NCI-H1694 treated with DMSO at 0.1 percent for 48 hours (cell line): ENCODE measurements at regions not wholly inside any gene's neighbourhood (a gene's known extent, or its start where the extent isn't known, plus 50 kb on each side); places are given as distances from the start of the nearest gene placed in this dataset.

Source experiments
- DNase-seq: peaks from one replicate; lab custom pipeline; 2025; lab: John Stamatoyannopoulos, UW

DNA sequence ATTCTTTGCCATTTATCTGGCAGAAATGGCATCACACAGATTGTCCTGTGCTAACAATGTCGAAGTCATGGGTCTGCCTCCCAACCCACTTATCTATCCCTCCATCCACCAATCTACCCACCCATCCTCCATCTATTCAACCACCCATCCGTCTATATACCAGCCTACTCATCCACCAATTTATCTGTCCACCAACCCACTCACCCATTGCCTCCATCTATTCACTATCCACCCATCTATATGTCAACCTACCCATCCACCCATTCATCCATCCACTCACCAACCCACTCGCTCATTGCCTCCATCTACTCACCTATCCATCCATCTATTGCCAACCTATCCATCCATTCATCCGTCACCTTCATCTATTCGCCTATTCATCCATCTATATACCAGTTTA, 521.2 kb downstream of the SHQ1 start:
- no peak for DNase-seq

DNA sequence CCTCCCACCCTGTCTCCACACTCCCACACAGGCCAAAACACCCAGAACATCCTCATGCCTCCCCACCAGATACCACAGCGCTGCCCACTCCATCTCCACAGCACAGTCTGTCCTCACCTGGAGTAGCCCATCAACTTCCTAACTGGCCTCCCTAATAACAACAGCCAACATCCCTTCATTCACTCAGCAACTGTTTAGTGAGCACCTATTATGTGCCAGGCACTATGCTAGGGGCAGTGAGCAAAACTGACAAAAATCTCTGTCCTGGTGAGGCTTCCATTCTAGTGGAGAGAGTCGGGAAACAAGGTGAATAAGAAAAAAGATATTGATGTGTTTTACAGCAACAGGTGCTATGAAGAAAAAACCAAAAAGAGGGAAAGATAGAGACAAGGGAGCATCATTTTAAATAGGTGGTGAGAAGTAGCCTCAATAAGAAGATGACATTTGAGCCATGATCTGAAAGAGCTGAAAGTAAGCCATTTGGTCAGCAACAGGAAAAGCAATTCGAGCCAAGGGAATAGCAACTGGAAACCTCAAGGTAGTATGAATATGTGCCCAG, 523.9 kb downstream of the SHQ1 start:
- no peak for DNase-seq

DNA sequence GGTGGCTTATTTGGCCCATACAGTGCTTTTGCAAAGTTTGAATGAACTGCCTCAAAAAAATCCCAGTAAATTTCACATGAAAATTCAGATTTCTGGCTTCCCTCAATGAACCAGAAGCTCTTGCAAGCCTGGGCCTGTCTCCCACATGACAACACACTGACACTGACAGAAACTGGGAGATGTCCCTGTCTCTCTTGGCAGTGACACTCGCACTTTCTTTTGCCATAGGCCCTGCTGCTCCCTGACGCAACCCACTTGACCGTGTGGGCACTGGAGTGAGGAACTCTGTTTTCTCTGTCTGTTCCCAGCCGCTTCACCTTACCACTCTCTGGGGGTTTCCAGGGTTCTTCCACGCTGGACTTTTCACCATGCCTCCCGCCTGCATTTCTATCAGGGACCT, 524.5 kb downstream of the SHQ1 start:
- DNase-seq: no peak

DNA sequence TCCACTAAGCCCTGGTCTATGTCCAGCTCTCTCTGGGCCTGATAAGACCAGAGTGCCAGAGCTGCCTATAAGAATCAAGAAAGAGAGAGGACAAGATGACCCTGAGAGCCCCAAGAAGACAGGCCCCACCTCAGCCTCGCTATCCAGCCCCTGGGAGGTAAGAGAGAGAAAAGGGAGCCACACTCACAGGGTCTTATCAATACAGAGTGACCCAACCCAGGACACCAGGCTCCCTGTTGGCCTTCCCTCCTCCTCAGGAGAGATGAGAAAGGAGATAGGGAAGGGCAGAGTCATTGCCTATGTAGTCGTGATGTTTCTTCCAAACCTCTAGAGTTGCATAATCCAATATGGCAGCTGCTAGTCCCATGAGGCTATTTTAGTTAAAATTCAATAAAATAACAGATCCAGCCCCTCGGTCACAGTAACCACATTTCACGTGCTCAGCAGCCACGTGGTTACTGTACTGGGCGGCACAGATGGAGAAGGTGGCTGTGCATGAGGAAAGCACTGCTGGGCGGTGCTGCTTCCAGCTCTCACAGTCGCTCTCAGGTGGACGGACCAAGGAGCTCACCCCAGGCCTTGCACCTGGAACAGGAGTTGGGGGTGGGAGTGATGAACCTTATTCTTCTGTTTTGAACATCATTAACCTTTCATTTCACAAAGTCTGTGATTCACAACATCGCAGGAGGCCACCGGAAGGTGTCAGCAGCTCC, 525.8 kb downstream of the SHQ1 start:
- DNase-seq: no peak

DNA sequence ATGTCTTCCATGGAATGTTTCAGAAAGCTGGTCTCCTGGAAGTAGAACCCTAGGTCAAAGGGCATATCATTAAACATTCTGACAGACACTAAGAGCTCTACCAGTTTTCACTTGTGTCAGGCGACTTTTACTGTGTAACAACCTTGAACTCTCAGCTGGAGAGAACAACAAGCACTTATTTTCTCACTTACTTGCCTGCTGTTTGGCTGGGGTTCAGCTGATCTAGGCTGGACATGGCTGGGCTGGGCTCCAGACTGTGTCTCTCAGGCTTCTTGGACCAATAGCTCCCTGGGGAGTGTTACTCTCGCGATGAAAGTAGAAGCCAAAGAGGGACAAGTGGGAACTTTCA, 527.3 kb downstream of the SHQ1 start:
- no peak for DNase-seq

DNA sequence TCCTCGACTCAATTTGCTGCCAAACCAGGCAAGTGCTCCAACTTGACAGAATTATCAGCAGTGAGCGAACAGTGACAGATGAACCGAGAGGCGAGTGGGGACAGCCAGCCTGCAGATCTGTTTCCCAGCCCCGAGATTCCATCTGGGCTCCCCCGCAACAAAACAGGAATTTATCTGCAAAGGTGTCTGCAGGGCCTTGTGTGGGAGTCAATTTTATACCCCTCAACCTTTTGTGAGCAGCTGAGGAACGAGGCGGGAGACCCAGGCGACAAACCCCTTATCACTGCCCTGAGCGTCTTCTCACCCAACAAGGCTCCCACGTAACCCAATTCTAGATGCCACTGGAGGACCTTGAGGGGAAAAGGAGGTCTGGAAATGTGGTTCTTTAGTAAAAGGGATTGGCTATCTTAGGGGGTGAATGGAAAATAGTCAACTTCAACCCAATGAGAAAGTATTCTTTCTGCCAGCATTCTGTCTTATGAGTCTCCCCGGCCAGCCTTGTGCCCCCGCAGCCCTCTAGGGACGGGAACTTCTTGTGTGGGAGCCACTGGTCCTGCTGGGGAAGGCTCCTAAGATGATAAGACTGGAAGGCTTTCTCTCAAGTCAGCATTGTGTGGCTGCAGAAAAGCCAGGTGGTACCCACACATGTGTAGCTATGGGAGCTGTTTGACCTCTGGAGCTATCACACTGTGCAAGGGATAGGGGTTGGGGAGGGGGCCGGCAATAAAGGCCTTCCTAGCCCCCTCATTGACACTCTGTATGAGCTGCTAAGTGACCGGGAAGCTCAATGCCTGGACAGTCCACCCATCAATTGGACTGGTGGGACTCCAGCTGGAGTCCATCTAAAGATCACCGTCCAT, 527.9 kb downstream of the SHQ1 start:
- no peak for DNase-seq

DNA sequence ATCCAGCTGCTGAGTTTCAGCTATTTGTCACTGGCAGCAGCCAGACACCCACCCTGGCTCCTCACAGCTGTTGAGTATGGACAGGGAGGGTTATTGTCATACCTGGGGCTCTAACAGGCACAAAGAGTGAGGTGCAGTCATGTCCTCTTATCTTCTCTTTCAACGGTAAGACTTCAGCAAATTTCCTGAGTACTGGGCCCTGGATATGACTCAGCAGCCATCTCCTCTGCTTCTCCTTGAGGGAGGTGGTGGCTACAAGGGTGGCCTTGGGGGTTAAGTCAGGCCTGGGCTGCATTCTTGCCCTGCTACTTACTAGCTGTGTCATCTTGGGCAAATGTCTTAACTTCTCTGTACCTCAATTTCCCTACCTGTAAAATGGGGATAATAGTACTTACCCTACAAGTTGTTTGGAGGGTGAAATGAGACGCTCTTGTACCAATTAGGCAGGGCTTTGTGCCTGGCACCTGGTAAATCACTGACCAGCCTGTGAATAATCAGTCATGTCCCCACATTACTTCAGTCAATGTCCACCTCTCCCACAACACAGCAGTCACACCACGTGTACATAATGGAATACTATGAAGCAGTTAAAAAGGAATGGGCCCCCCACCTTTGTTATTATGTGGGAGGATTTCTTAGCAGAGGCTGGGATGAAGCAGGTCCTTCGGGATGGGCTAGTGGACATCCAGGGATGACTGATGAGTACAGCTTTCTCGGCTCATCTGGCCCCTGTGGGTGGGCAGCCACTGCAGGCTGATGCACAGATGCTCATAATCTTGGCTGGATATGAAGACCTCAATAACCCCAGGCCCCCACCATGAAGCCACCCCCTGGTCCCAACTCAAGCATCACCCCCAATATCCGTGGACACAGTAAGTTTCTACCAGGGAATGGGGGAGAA, 528.8 kb downstream of the SHQ1 start:
- DNase-seq: no peak

DNA sequence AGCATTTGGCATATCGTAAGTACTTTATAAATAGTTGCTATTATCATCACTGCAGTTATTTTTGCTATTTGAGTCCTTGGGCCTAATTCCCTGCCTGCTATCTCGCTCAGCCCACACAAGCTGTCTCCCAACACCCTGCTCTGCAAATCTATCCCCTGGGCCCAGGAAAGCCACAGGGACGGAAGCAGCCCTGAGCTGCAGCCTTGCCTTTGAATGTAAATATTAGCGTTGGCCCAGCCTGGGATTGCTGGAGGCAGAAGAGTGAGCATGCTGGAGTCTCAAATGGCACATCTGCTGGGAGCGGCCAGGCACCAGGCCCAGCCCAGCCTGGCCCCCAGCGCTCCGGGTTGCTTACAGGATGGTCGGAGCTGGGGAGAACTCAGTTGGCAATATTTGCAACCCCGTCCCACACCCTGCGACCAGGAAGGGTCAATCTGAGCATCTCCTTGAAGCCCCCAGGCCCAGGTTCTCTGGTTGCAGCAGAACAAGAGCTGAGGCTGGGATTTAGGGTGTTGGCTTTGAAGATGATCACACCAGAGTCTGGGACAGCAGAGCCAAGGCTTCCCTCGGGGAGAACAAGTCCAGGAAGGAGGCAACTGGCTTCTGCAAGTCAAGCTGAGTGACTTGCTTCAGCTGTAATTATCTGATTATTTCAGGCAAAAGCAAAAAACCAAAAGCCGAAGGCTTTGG, 529.6 kb downstream of the SHQ1 start:
- DNase-seq: no peak

DNA sequence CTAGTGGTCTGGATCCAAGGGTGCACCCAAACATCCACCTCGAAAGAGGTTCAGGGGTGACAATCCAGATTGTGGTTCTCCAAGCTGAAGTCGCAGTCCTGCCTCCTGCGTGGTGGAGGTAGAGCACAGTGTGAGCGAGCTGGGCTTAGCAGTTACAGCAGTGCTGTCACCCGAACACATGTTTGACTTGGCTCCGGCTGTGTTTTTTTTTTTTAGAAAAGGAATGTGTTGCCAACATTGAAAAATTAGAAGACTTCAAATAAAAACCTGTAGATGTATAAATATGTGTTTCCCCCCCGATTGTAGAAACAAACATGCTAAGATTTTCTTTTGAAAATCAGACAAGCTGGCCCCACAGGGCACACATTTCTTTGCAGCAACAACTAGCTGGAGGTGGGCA, 530.8 kb downstream of the SHQ1 start:
- DNase-seq: no peak

DNA sequence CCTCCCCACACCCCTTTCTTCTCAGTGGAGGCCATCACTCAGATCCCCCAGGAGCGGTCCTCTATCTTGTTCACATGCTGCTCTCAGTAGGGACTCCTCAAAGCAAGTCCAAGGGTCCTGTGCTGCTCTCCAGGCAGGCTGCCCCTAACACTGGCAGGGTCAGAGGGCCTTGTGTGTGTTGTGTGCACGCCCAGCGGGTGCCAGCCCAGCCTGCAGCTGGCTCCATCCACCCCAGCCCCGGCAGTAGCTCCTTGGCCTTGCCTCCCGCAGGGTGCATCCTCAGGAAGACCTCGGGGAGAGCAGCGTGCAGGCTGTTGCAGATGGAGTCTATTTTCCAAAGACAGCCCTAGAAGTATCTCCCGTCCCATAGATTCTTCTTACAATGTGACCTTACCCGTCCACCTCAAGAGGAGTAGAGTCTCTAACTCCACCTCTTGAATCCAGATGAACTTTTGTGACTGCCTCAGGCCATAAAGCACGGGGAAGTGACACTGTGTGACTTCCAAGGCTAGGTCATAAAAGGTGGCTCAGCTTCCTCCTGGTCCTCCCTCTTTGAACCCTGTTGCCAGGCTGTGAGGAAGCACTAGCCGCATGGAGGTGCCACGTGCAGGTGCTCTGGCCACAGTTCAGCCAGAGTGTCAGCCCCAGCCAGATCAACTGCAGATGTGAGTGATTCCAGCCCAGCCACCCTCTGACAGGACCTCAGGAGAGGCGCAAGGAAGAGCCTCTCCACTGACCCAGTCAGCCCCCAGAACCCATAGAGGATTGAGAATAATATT, 531.6 kb downstream of the SHQ1 start:
- DNase-seq: no peak

DNA sequence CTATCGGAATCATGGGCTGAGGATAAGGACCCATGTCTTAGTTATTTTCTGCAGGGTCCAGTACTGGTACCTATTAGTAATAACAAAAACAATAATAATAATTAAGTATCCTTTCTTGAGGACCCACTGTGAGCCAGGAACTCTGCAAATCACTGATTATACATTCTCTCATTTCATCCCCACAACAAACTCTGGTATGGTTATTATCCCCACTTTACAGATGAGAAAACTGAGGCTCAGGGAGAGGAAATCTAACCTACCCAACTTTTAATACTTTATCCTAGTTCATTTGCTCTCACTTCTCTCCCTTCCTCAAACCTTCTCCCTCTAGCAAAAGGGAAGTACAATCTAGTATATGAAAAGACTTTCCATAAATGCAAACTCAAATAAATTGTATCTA, 528.4 kb upstream of the PROK2 start:
- no peak for DNase-seq

DNA sequence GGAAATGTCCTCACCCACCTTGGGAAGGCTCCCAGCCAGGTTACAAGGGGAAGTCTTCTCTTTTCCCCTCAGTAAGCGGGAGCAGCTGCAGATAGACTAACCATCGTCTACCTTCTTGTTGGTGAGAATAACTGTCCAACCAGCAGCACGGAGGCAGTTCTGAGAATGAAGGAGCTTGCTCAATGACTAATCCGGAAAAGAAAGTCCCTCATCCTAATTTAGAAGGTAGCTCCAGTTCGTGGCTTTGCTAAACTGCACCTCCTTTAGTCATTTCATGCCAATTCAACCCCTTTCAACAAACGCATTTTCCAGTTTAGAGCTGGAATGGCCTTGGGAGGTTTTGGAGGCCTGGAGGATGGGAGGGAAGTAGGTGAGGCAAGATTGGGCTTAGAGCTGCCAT, 527.4 kb upstream of the PROK2 start:
- DNase-seq: no peak

DNA sequence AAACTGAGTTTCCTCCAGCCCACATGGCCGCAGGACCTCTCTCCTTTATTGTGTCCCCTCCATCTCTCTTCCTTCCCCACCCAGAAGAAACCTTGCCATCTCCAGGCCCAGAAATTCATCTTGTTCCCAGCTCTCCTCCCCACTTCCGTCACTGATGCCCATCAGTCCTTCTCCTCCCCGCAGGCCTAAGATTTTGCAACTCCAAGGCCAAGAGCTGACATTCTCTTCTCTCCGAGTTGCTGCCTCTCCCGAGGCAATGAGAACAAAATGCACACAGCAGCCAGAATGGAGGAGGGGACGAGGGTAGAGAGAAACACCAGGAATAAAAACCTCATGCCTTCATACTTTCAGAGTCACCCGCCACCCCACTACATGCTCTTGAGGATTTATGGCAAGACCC, 526.5 kb upstream of the PROK2 start:
- DNase-seq: no peak

DNA sequence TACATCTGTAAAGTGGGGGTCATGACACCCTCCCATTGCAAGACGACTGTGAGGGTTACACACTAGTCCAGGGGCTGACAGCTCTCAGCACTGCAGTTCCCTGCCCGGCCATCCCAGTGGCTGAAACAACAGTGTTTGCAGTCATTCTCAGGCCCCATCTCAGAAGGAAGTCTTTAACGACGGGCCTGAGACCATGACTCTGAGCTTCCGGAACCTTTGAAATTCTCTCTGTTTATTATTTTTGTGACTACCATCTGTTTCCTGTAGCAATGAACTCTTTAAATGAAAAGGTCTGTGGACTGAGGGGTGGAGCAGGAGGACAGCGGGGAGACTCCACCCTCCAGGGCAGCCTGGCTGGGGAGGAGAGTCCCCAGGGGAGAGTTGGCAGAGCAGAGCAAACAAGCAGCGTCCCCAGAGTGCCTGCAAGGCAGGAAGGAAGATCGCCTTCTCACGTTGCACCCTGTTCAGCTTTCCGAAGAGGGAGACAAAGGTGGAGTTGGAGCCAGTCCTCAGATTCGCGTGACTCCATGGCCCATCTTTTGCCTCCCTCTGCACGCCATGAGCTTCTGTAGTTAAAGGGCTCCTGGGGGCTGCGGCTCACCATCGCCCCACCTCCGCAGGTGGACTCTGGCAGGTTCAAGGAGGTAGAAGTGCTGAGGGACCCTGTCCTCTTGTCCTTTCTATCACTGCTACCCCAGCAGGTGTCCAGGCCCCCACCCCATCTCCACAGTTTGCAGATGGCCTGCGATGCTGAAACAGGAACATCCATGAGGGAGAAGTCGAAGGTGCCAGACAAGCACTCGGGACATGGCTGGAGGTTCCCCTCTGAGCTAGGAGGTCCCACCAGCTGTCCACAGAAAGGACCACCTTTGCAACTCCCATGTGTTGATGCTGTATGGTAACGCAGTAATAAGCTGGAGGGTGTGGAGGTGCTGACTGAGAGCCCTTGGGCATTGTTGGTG, 525.8 kb upstream of the PROK2 start:
- no peak for DNase-seq

DNA sequence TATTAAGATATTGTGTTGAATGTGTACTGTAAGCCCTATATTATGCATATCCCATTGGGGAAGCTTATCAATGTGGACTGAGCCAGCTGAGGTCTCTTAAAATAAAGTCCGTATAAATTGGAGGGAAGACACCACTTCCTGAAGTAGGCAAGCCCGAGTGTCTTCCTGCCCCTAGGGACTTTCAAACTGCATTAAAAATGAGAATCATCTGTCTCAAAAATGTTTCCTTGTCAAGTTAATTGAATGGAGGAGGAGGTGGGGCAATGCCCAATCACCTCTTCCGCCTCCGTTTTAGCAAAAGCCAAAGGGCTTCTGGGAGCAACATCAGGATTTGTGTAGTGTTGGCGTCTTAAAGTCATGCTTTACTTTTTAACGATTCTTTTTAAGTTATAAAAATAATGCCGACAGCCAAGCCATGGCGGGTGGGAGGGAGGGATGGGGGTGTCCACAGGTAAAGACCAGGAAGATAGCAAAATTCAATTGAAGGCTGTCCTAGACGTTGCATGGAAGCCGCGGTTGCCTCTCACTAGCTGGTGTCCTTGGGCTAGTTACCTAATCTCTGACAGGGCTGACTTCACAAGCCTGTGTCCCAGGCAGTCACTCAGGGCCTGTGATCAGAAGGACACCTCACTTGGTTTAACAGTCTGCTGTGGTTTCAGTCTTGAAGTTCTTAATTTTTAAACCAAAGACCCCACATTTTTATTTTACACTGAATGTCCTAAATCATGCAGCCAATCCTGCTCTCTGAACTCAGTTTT, 524.9 kb upstream of the PROK2 start:
- no peak for DNase-seq

DNA sequence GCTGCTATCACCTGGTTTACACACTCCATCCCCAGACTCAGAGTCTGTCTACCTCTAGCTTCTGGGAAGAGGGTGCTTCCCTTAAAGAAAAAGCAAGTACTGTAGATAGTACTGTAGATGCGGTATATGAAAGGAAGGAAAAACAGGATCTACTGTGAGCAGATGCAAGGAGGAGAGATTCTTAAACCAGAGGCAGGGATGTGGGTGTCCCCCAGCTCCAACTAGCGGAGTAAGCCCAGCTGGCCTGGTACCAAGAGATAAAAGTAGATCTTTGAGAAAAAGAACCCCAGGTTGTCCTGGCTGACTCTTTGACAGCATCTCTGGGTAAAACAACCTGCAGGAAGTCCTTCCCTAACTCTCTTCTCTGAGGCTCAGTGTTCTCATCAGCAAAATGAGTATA, 523.7 kb upstream of the PROK2 start:
- DNase-seq: no peak

DNA sequence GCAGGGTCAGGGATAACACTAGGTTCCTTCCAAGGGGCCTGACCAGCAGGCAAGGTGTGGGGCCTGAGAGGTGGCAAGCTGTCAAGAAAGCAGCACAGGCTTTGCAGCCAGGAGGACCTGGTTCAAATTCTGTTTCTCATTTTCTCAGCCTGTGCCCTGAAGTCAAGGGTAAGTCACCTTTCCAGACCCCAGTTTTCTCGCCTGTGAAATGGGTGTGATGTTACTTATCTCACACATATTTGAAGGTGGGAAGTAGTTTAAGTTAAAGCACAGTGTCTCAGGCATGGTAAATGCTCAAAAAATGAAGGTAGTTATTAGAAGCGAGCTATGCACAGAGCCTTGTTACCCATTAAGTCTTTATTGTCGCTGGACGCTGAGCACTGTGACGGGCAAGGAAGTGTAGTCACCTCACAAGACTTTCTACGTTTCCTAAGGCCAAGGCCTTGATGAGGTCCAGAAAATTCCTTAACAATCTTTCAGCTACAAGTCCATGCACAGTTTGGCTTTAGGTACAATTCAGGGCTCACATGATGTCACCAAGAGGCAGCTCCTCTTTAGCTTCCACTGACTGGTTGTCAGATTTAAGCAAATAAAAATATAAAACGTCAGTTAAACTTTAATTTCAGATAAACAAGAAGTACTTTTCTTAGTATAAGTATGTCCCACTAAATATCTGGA, 522.6 kb upstream of the PROK2 start:
- DNase-seq: no peak

DNA sequence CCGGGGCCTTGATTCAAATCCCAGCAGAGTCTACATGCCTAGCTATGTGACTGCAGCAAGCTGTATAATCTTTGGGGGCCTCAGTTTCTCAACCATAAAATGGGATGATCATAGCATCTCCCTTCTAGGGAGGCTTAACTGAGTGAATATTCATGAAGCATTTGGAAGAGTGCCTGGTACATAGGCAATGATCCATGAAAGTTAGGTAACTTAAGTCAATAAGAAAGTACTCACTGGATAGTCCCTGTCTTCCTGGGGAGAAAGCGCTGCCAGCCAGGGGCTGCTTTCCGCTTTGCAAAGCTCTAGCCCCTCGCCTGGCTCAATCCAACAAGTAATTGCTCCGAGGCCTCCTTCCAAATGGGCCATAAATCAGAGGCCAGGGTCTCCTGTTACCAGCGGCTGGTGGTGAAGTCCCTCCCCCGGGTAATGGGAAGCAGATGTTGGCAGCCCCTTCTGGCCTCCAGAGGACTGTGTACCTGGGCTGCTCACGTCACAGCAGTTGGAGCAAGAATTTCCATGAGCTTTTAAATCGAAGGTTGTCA, 521.9 kb upstream of the PROK2 start:
- no peak for DNase-seq
